ENCODE measurements at regions not wholly inside any gene's neighbourhood (a gene's known extent, or its start where the extent isn't known, plus 50 kb on each side); places are given as distances from the start of the nearest gene placed in this dataset.
"Not testable (repeated sequence)": the region's sequence is repeated elsewhere in the genome, so short reads cannot be mapped to it uniquely, and the experiment has no call there.

- no peak for DNase-seq
Measured at GRCh38 chr1:38204698-38205097, 158.1 kb upstream of the POU3F1 start.

- DNase-seq, result no peak
Measured at GRCh38 chr1:38203441-38203840, 156.8 kb upstream of the POU3F1 start.

DNA sequence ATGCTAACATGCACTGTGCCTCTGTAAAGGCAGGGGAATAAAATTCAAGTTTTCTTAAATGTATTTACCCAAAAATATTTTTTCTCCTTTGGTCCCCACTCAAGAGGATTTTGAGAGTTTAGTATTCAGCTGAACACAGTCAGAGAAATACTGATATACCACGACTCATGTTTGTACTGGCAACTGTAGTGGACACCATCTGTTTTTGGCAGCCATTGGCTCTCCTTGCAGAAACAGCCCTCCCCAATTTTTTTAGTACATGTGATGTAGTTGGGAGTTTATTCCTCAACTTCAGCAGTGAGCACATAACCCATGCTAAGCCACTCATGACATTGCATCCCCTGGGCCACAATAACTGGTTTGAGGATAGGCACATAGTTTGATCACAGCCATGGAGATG, 154.8 kb upstream of the POU3F1 start:
- no peak for DNase-seq

DNA sequence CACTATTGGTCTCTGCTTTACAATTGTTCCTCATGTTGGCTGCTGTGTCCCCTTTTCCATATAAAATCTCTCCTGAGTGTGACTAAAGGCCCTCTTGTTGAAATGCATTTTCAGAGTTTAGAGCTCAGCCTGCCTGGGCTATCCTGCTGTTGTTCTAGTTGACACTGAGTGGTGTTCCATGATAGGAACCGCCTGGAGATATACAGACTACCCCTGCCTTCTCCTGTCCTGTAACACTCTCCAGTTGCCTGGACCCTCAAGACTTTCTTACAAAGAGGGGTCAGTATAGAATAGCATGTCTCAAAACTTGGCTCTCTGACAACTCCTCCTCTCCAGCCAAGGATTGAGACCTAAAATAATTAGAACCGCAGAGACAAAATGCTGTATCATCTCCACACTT, 152.0 kb upstream of the POU3F1 start:
- no peak for DNase-seq

DNA sequence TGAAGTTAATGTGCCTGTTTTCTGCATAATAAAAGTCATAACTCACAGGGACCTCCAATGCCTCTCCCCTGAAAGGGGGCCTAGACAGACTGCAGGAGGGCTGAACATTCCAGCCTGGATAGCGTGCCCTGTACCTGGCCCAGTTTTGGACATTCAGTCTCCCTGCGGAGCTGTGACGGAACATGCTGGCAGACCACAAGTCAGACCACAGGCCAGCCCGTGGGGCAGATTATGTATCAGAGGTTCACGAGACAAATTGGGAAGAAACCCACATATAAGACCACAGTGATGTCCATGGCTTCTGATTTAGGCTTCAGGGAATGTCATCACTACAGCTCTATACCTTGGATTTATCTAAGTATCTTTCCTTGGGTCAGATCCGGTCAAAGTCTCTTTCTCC, 151.5 kb upstream of the POU3F1 start:
- DNase-seq, result no peak

GRCh38 chr1:38197312-38198061, 150.9 kb upstream of the POU3F1 start:
- no peak for DNase-seq

- DNase-seq, result no peak
Measured at GRCh38 chr1:38194472-38194871, 147.9 kb upstream of the POU3F1 start.

GRCh38 chr1:38193040-38193439, 146.4 kb upstream of the POU3F1 start:
- DNase-seq, result no peak

DNA sequence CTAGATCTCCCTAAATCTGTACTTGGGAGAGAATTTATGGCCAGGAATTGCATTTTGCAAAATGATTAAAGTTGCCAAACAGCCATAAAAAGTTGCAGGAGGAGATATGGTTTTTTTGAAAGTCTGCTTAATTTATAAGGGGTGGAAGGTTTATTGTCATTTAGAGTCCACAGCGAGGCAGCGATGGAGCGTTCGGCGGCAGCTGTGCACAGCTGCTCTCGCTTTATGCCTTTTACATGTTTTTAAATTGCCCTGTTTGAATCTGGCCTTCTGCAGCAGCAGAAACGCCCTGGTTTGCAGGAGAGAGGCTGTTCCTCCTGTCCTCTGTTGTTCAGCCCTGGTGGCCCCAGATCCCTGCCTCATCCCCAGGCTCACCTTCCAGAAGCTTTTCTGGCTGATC, 144.9 kb upstream of the POU3F1 start:
- no peak for DNase-seq

GRCh38 chr1:38190983-38191382, 144.4 kb upstream of the POU3F1 start:
- DNase-seq, result no peak

DNA sequence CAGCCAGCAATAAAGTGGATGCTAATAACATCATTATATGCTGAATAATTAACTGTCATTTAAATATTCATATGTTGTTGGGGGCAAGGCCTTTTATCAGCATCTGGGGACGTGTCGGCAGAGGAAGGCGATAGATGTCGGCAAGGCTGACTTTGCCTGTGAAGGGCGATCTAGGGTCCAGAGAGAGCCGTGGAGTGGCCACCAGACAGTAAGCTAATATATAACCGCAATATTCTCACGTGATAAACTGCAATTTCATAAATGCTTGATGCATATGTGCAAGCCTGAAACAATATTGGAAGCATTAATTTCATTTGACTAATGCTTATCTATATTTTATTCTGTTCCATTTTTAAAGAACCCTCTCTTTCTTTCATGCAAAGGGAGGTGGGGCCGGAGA, 141.0 kb upstream of the POU3F1 start:
- no peak for DNase-seq

- no peak for DNase-seq
Measured at GRCh38 chr1:38186566-38186965, 140.0 kb upstream of the POU3F1 start.

GRCh38 chr1:38185913-38186312, 139.3 kb upstream of the POU3F1 start:
- DNase-seq, result no peak

DNA sequence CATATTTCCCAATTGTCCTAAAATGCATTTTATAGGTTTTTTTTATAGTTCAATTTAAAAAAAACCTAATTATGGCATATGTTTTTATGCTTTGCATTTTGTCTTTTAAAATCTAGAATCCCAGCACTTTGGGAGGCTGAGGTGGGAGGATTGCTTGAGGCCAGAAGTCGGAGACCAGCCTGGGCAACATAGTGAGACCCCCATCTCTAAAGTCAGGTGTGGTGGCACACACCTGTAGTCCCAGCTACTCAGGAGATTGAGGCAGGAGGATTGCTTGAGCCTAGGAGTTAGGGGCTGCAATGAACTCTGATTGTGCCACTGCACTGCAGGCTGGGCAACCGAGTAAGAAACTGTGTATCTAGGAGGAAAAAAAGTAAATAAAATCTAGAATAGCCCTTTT, 137.2 kb upstream of the POU3F1 start:
- DNase-seq, result no peak

DNA sequence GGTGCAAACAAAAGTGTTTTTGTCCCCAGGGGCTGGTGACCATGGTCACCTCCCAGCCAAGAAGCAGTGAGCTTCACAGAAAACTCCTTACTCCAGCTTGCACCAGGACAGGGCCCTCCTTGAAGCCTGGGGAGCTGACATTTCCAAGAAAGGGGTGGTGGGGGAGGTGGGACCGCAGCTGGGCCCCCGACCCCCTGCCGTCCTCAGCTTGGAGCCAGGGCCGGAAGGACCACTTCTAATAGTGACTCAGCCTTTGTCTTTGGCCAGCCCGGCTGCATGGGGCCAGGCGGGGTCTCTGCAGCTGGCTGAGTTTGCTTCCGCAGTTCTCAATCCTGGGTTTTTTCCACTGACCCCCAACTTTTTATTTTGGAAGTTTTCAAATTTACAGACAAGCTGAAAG, 136.5 kb upstream of the POU3F1 start:
- DNase-seq, result no peak

GRCh38 chr1:38180388-38180787, 133.8 kb upstream of the POU3F1 start:
- DNase-seq, result not testable (repeated sequence)

- no peak for DNase-seq
Measured at GRCh38 chr1:38179483-38179882, 132.9 kb upstream of the POU3F1 start.

- no peak for DNase-seq
Measured at GRCh38 chr1:38178216-38178615, 131.6 kb upstream of the POU3F1 start.

GRCh38 chr1:38175121-38175520, 128.5 kb upstream of the POU3F1 start:
- DNase-seq, result no peak

DNA sequence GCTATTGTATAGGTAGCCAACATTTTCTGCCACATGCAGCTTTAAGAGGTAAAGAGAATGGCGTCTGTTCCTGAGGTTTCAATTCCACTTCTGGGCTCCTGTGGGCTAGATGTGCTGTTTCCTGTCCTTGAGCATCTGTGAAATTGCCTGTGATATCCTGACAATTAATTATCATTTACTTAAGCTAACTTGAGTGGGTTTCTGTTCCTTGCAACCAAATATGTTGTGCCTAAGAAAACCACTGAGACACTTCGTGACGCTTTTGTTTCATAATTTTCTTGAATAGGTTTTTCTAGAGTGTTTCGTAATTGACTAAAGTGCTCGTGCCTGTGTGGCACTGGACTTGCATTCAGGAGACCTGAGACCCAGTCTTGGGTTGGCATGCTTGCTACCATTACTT, 127.3 kb upstream of the POU3F1 start:
- no peak for DNase-seq

DNA sequence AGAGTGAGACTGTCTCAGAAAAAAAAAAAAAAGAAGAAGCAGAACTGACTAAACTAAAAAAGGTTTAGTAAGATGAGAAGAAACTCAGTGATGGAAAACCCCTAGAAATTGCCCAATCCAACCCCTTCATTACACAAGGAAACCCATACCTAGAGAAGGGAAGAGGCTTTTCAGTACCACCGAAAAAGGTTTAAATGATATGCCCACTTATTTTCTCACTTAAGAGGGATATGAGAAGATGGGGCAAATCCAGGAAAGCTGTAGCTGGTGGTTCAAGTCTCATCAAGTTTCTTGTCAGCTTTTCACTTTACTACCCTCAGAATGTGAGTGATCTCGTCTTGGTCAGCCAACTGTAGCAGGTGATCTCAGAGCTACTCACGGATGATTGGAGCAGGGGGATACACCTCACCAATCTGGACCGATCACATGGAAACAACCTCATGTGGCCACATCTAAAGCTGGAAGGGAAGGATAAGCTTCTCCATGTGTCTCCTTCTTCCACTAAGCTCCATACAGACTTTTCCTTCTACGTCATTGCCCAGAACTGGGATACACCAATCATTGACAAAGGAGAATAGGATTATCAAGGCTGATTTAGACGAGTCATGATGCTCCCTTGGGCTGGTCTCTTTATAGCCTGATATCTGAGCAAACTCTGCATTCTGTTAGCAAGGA, 126.7 kb upstream of the POU3F1 start:
- no peak for DNase-seq

- no peak for DNase-seq
Measured at GRCh38 chr1:38169121-38169520, 122.5 kb upstream of the POU3F1 start.

DNA sequence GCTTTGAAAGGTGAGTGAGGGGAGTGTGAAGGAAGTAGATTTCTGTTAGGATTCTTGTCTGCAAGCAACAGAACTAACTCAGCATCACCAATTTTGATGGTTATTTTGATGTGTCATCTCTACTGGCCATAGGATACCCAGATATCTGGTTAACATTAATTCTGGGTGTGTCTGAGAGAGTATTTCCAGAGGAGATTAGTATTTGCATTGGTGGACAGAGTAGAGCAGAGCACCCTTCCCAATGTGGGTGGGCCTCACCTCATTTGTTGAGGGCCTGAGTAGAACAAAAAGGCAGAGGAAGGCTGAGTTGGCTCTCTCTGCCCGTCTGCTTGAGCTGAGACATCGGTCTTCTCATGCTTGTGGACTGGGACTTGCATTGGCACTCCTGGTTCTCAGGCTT, 121.8 kb upstream of the POU3F1 start:
- DNase-seq, result no peak

DNA sequence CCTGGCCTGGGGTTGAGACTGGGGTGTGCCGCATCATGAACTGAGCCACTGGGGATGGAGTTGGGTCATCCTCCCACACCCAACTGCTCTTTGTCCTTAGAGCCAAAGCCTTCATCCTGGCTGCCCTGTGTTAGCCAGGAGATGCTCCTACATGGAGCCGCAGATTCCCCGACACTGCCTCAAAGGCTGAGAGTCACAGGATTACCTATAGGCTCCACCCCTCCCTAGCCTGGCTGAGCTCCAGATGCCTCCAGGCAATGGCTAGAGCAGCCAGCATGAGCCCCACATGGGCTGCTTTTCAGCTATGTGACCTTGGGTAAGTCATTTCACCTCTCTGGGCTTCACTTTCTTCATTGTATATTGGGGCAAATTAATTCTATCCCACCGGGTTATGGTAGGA, 119.9 kb upstream of the POU3F1 start:
- no peak for DNase-seq

All from NCI-H226 (cell line).